NCI-H82 treated with DMSO at 0.1 percent for 48 hours (cell line): ENCODE measurements at regions not wholly inside any gene's neighbourhood (a gene's known extent, or its start where the extent isn't known, plus 50 kb on each side); places are given as distances from the start of the nearest gene placed in this dataset.
A peak's percentile ranks its signal among the peaks of the same experiment; 100 is the strongest.
"Not testable (repeated sequence)": the region's sequence is repeated elsewhere in the genome, so short reads cannot be mapped to it uniquely, and the experiment has no call there.

ENCODE experiments used
- DNase-seq: peaks from one replicate; lab custom pipeline; 2025; ENCODE audit not compliant: unreplicated experiment; lab: John Stamatoyannopoulos, UW

- DNase-seq = no peak
Observed at GRCh38 chr18:38263066-38263465, 697.5 kb upstream of the CELF4 start.

- no peak for DNase-seq
Observed at GRCh38 chr18:38262661-38263060, 697.1 kb upstream of the CELF4 start.

GRCh38 chr18:38257661-38258060 is 692.1 kb upstream of the CELF4 start:
- DNase-seq = no peak

GRCh38 chr18:38256366-38256765 is 690.8 kb upstream of the CELF4 start:
- DNase-seq = no peak

- DNase-seq = no peak
Observed at GRCh38 chr18:38250971-38251370, 685.4 kb upstream of the CELF4 start.

GRCh38 chr18:38244480-38244879 is 678.9 kb upstream of the CELF4 start:
- no peak for DNase-seq

GRCh38 chr18:38243291-38243690 is 677.7 kb upstream of the CELF4 start:
- DNase-seq = no peak

- no peak for DNase-seq
Observed at GRCh38 chr18:38241736-38242135, 676.1 kb upstream of the CELF4 start.

GRCh38 chr18:38241216-38241615 is 675.6 kb upstream of the CELF4 start:
- no peak for DNase-seq

- DNase-seq = no peak
Observed at GRCh38 chr18:38239606-38240005, 674.0 kb upstream of the CELF4 start.

- DNase-seq = no peak
Observed at GRCh38 chr18:38237796-38238195, 672.2 kb upstream of the CELF4 start.

- DNase-seq = no peak
Observed at GRCh38 chr18:38221476-38222100, 656.0 kb upstream of the CELF4 start.

- DNase-seq = no peak
Observed at GRCh38 chr18:38198956-38199355, 633.4 kb upstream of the CELF4 start.

GRCh38 chr18:38198526-38198925 is 632.9 kb upstream of the CELF4 start:
- no peak for DNase-seq

GRCh38 chr18:38186491-38186890 is 620.9 kb upstream of the CELF4 start:
- no peak for DNase-seq

- DNase-seq = peak; percentile 90
Observed at GRCh38 chr18:38174594-38174993, 609.0 kb upstream of the CELF4 start.

GRCh38 chr18:38174173-38174572 is 608.6 kb upstream of the CELF4 start:
- no peak for DNase-seq

- DNase-seq = no peak
Observed at GRCh38 chr18:38170845-38171244, 605.2 kb upstream of the CELF4 start.

- DNase-seq = no peak
Observed at GRCh38 chr18:38167623-38168022, 602.0 kb upstream of the CELF4 start.

GRCh38 chr18:38153116-38153515 is 587.5 kb upstream of the CELF4 start:
- not testable (repeated sequence) for DNase-seq

GRCh38 chr18:38116716-38117115 is 551.1 kb upstream of the CELF4 start:
- no peak for DNase-seq

- no peak for DNase-seq
Observed at GRCh38 chr18:38115201-38115600, 549.6 kb upstream of the CELF4 start.

GRCh38 chr18:38087538-38087937 is 521.9 kb upstream of the CELF4 start:
- no peak for DNase-seq
